ENCODE measurements at regions not wholly inside any gene's neighbourhood (a gene's known extent, or its start where the extent isn't known, plus 50 kb on each side); places are given as distances from the start of the nearest gene placed in this dataset.

GRCh38 chr6:11662323-11662722 is 116.3 kb downstream of the ADTRP start:
- TF ChIP-seq CEBPB (IDR thresholded peaks at IDR 0.05; ENCODE audit: low read depth, low read length), result no peak
- no peak for TF ChIP-seq TAF7 (optimal IDR thresholded peaks at IDR 0.05; ENCODE audit: borderline replicate concordance, low read depth, low read length)
- no peak for TF ChIP-seq YY1 (IDR thresholded peaks at IDR 0.05; ENCODE audit: low read depth, low read length)
- no peak for TF ChIP-seq CTCF (IDR thresholded peaks at IDR 0.05; ENCODE audit: control extremely low read depth in 1 of 3, insufficient read depth in 1 of 3, low read depth in 1 of 3, low read length in 3 of 3)
- no peak for TF ChIP-seq SIN3A (conservative IDR thresholded peaks at IDR 0.05 in 1 of 2, IDR thresholded peaks at IDR 0.05 in 1 of 2; ENCODE audit: low read depth in 1 of 2, low read length in 2 of 2)

All from H1 (cell line).